Activated CD8-positive, alpha-beta T cell treated with anti-CD3 and anti-CD28 coated beads for 36 hours (primary cell): ENCODE measurements at regions not wholly inside any gene's neighbourhood (a gene's known extent, or its start where the extent isn't known, plus 50 kb on each side); places are given as distances from the start of the nearest gene placed in this dataset.
"Not testable (repeated sequence)": the region's sequence is repeated elsewhere in the genome, so short reads cannot be mapped to it uniquely, and the experiment has no call there.

Experiments used
- ATAC-seq: fragments of 200-7000 bp; cut with Tn5 transposase; one replicate; pipeline ENCODE4 v1.10.0; 2021; ENCODE audit warnings: mild to moderate bottlenecking, moderate library complexity
- CTCF ChIA-PET: fragments of 350-600 bp; sonication (Branson Sonifier 250); formaldehyde crosslinking; loops from one replicate; lab custom pipeline; 2021; ENCODE audit warnings: antibody characterized with exemption; lab: Charles Lee
- POLR2A ChIA-PET: fragments of 350-600 bp; sonication (Branson Sonifier 250); formaldehyde crosslinking; loops from one replicate; lab custom pipeline; 2021; ENCODE audit warnings: antibody characterized with exemption; lab: Charles Lee
- DNase-seq: peaks from one replicate; pipeline ENCODE4 v3.0.0-alpha.2; 2020
- H3K27ac Mint-ChIP-seq: one replicate; pipeline ENCODE4 v1.8.0; 2021; ENCODE audit warnings: mild to moderate bottlenecking, mixed read lengths
- H3K27me3 Mint-ChIP-seq: one replicate; pipeline ENCODE4 v1.8.0; 2021; ENCODE audit warnings: mixed read lengths
- H3K36me3 Mint-ChIP-seq: one replicate; pipeline ENCODE4 v1.8.0; 2021; ENCODE audit warnings: low read depth, mixed read lengths
- H3K4me1 Mint-ChIP-seq: one replicate; pipeline ENCODE4 v1.8.0; 2021; ENCODE audit warnings: low read depth, mixed read lengths
- H3K4me3 Mint-ChIP-seq: one replicate; pipeline ENCODE4 v1.8.0; 2021; ENCODE audit warnings: mild to moderate bottlenecking, moderate library complexity, mixed read lengths
- H3K9me3 Mint-ChIP-seq: one replicate; pipeline ENCODE4 v1.8.0; 2021; ENCODE audit warnings: mixed read lengths
- intact Hi-C: fragments of 100-400 bp; cut with micrococcal nuclease; formaldehyde crosslinking; loops from one replicate; pipeline ENCODE4 v1.10.0; 2022
- TF ChIP-seq, protein P1 (sequence below): fragments of 200-600 bp; IDR thresholded peaks from one replicate; pipeline ENCODE4 v1.8.0; 2022; ENCODE audit warnings: antibody characterized with exemption, mild to moderate bottlenecking

DNA sequence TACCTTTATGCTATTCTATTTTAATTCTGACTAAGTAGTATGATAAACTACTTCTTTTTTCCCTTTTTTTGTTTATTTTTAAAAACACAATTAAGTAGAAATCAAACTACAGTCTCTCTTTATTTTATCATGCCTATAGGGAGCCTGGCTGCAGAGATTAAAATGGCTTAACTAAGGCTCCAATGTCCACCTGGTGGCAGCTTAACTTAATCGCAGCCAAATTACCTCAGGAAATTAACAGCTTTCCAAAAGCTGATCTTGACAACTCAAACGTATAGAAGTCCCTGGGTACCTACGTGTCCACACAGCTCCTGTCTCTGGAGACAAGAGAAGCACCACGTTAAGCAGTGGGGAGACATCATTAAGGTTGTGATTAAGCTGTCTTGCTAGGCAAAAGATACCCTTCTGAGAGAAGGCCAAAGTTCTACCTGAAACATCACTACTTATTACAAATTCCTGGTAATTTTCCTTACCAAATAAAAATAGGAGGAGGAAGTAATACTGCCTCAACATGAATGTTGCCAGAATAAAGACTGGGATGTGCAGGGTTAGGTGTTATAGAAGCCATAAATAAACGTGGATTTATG lies 63.2 kb upstream of the SNX19 start:
- no peak for DNase-seq
- TF ChIP-seq, protein P1, sequence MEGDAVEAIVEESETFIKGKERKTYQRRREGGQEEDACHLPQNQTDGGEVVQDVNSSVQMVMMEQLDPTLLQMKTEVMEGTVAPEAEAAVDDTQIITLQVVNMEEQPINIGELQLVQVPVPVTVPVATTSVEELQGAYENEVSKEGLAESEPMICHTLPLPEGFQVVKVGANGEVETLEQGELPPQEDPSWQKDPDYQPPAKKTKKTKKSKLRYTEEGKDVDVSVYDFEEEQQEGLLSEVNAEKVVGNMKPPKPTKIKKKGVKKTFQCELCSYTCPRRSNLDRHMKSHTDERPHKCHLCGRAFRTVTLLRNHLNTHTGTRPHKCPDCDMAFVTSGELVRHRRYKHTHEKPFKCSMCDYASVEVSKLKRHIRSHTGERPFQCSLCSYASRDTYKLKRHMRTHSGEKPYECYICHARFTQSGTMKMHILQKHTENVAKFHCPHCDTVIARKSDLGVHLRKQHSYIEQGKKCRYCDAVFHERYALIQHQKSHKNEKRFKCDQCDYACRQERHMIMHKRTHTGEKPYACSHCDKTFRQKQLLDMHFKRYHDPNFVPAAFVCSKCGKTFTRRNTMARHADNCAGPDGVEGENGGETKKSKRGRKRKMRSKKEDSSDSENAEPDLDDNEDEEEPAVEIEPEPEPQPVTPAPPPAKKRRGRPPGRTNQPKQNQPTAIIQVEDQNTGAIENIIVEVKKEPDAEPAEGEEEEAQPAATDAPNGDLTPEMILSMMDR: no peak
- Mint-ChIP-seq H3K9me3 (peaks cover 9% of the 10 kb centered on the region), H3K27ac (no peak overlapping the region), H3K4me3 (no peak overlapping the region), H3K27me3 (peaks cover 20% of the 10 kb centered on the region), H3K4me1 (no peaks in the 10 kb centered on the region), H3K36me3 (no peaks in the 10 kb centered on the region)
- ATAC-seq: no peak
- intact Hi-C loops: no loop called here
- ChIA-PET POLR2A (no interaction called here), CTCF (no interaction called here)

DNA sequence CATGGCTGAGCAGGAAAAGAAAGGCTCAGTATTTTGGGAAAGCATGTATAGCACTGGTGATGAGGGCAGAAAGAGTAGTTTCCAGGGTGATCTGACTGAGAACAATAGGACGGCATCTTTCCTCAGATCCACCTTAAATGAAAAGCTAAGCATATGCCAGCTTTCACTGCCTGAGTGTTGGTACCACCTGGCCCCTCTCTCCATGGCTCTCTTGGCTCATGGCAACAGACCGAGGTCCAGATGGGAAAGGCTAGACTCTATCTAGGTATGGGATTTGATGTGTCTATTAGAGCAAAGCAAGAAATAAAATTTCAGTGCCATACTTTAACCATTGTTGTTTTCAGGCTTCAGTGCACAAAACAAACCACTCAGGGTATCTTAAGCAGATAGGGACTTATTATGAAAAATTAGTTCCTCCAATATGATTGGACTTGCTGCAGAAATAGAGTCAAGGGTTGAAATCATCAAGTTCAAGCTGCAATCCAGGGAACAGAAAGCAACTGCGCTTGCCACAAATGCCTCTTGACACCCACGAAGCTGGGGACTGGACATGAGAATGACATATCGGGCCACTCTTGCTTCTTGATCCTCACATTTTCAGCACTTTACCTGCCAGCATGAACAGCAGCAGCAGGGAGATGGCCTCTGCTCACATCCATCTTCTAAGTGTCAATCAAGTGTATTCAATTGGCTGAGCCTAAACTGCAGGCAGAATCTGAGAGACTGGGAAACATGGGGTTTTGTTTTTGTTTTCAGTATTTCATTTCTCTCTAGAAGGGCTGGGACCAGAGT lies 64.0 kb upstream of the SNX19 start:
- Mint-ChIP-seq H3K27ac (no peak overlapping the region), H3K9me3 (peaks cover 9% of the 10 kb centered on the region), H3K27me3 (peaks cover 20% of the 10 kb centered on the region), H3K4me1 (no peaks in the 10 kb centered on the region), H3K36me3 (no peaks in the 10 kb centered on the region), H3K4me3 (no peak overlapping the region)
- ATAC-seq (no peak), DNase-seq (no peak)
- TF ChIP-seq, protein P1: no peak
- POLR2A ChIA-PET: no interaction called here
- intact Hi-C loops: no loop called here
- CTCF ChIA-PET: no interaction called here

DNA sequence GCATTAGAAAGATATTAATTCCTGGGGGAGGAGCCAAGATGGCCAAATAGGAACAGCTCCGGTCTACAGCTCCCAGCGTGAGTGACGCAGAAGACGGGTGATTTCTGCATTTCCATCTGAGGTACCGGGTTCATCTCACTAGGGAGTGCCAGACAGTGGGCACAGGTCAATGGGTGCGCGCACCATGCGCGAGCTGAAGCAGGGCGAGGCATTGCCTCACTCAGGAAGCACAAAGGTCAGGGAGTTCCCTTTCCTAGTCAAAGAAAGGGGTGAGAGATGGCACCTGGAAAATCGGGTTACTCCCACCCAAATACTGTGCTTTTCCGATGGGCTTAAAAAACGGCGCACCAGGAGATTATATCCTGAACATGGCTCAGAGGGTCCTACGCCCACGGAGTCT lies 68.0 kb upstream of the SNX19 start:
- H3K27ac Mint-ChIP-seq, H3K27me3 Mint-ChIP-seq, H3K4me3 Mint-ChIP-seq, H3K4me1 Mint-ChIP-seq, intact Hi-C loops, H3K9me3 Mint-ChIP-seq, H3K36me3 Mint-ChIP-seq, CTCF ChIA-PET, POLR2A ChIA-PET, ATAC-seq, DNase-seq: not testable (repeated sequence)

DNA sequence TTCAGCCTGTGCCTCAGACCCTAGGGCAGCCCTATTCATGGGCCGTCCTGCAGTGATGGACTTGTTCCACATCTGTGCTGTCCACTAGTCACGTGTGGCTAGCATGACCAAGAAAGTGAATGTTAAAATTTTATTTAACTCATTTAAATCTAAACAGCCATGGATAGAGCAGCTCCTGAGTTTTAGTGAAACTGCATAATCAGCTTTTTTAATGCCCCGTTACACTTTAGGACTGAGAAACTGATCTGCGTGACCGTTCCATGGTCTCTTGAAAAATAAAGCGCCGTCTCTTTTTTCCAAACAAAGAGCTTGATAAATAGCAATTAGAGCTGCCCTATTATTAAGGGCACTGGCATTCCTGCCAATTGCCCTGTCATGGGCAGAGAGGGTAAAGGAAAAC lies 76.5 kb upstream of the SNX19 start:
- H3K27ac Mint-ChIP-seq: no peak overlapping the region
- H3K4me1 Mint-ChIP-seq: no peaks in the 10 kb centered on the region
- H3K9me3 Mint-ChIP-seq: peaks cover 2% of the 10 kb centered on the region
- ChIA-PET POLR2A (no interaction called here), CTCF (interaction anchor here (0.7 kb wide), 1 partner anchor 72 kb away, joined by 3 read pairs; no protein-coding TSS in a partner anchor)
- intact Hi-C loops: loop anchor here (10.0 kb wide), 1 partner anchor 62 kb away; no protein-coding TSS in a partner anchor
- no peaks in the 10 kb centered on the region for H3K27me3 Mint-ChIP-seq
- TF ChIP-seq, protein P1: no peak
- no peak overlapping the region for H3K4me3 Mint-ChIP-seq
- no peaks in the 10 kb centered on the region for H3K36me3 Mint-ChIP-seq
- ATAC-seq (no peak), DNase-seq (no peak)

DNA sequence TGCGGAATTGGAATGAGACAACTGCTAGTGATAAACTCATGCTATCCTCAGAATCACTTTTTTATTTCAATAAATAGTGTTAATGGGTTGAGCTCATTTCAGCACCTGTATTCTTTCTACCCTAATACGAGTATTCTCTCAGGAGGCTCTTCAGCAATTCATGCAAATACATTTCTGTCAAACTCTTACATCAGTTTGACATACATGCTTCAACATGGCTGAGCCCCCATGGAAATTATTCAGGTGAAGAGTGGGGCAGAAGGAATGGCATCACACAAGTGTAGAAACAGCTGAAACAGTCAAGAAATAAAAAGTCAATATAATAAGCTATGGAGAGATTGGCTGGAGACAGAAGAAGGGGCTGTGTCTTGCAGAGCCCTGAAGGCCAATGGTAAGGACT lies 77.8 kb upstream of the SNX19 start:
- ATAC-seq (no peak), DNase-seq (no peak)
- Mint-ChIP-seq H3K36me3 (no peaks in the 10 kb centered on the region), H3K4me3 (no peak overlapping the region), H3K27ac (no peak overlapping the region), H3K4me1 (no peaks in the 10 kb centered on the region), H3K27me3 (no peaks in the 10 kb centered on the region), H3K9me3 (peaks cover 2% of the 10 kb centered on the region)
- TF ChIP-seq, protein P1: no peak
- ChIA-PET POLR2A (no interaction called here), CTCF (no interaction called here)
- intact Hi-C loops: loop anchor here (10.0 kb wide), 1 partner anchor 61 kb away; no protein-coding TSS in a partner anchor
